ENCODE measurements at regions not wholly inside any gene's neighbourhood (a gene's known extent, or its start where the extent isn't known, plus 50 kb on each side); places are given as distances from the start of the nearest gene placed in this dataset.

DNA sequence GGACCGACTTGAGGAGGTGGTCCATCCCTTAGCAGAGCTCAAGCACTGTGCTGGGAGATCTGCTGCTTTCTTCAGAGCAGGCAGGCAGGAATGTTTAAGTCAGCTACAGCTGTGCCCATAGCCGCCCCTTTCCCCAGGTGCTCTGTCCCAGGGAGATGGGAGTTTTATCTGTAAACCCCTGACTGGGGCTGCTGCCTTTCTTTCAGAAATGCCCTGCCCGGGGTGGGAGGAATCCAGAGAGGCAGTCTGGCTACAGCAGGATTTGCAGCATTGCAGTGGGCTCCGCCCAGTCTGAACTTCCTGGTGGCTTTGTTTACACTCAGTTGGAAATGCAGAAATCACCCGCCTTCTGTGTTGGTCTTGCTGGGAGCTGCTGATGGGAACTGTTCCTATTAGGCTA, 51.2 kb upstream of the SEMA3A start:
- TF ChIP-seq, protein P1, sequence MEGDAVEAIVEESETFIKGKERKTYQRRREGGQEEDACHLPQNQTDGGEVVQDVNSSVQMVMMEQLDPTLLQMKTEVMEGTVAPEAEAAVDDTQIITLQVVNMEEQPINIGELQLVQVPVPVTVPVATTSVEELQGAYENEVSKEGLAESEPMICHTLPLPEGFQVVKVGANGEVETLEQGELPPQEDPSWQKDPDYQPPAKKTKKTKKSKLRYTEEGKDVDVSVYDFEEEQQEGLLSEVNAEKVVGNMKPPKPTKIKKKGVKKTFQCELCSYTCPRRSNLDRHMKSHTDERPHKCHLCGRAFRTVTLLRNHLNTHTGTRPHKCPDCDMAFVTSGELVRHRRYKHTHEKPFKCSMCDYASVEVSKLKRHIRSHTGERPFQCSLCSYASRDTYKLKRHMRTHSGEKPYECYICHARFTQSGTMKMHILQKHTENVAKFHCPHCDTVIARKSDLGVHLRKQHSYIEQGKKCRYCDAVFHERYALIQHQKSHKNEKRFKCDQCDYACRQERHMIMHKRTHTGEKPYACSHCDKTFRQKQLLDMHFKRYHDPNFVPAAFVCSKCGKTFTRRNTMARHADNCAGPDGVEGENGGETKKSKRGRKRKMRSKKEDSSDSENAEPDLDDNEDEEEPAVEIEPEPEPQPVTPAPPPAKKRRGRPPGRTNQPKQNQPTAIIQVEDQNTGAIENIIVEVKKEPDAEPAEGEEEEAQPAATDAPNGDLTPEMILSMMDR (IDR thresholded peaks at IDR 0.05; ENCODE audit: insufficient read depth, low read length, poor library complexity, severe bottlenecking), result no peak
- H3K4me3 ChIP-seq (replicated peaks; ENCODE audit: low read depth, low read length), result no peak overlapping the region
- no peaks in the 10 kb centered on the region for H3K36me3 ChIP-seq (ENCODE audit: control insufficient read depth, insufficient read depth, low read length)
- H3K27me3 ChIP-seq (replicated peaks; ENCODE audit: control insufficient read depth, insufficient read depth, low read length), result no peaks in the 10 kb centered on the region
- DNase-seq (ENCODE audit: extremely low read depth, insufficient read length), result no peak
